AG04449 (cell line): ENCODE measurements at regions not wholly inside any gene's neighbourhood (a gene's known extent, or its start where the extent isn't known, plus 50 kb on each side); places are given as distances from the start of the nearest gene placed in this dataset.

ENCODE experiments used
- CTCF ChIA-PET: fragments of 350-600 bp; formaldehyde crosslinking; extraction: SDS; loops from one replicate; lab custom pipeline; 2021; ENCODE audit warnings: antibody characterized with exemption; lab: Yijun Ruan, JAX
- POLR2A ChIA-PET: fragments of 400-600, 350-600 bp; formaldehyde crosslinking; extraction: SDS; loops from one replicate; lab custom pipeline; 2020; ENCODE audit warnings: antibody characterized with exemption, inconsistent platforms; lab: Yijun Ruan, JAX
- DNase-seq: peaks from one replicate; pipeline ENCODE4 v3.0.0-alpha.2; 2010; ENCODE audit warnings: low read depth, low spot score
- H3K4me3 ChIP-seq: 2 replicates; pipeline ENCODE4 v1.5.1; 2011; ENCODE audit warnings: low read depth, mild to moderate bottlenecking, control low read depth, low read length
- CTCF ChIP-seq: IDR thresholded peaks from one replicate; pipeline ENCODE4 v1.5.1; 2011; ENCODE audit warnings: mild to moderate bottlenecking, moderate library complexity, low read length, control low read depth, inconsistent platforms; ENCODE audit not compliant: insufficient read depth; ENCODE audit errors: missing control alignments

- no peak overlapping the region for H3K4me3 ChIP-seq
- CTCF ChIA-PET, result no interaction called here
- POLR2A ChIA-PET, result no interaction called here
- no peak for DNase-seq
- TF ChIP-seq CTCF, result no peak
These were observed 244.0 kb downstream of the BUB3 start for GRCh38 chr10:123398180-123398591.

GRCh38 chr10:123398756-123399155, 244.6 kb downstream of the BUB3 start:
- no peak for DNase-seq
- ChIA-PET CTCF (no interaction called here), POLR2A (interaction anchor here (0.7 kb wide), 1 partner anchor 280 kb away, joined by 3 read pairs; no protein-coding TSS in a partner anchor)
- no peak for TF ChIP-seq CTCF
- no peak overlapping the region for H3K4me3 ChIP-seq

- DNase-seq, result no peak
- ChIA-PET CTCF (no interaction called here), POLR2A (interaction anchor here (0.7 kb wide), 1 partner anchor 281 kb away, joined by 3 read pairs; no protein-coding TSS in a partner anchor)
- no peak overlapping the region for H3K4me3 ChIP-seq
- TF ChIP-seq CTCF, result no peak
These were observed 245.2 kb downstream of the BUB3 start for GRCh38 chr10:123399276-123399839.

- POLR2A ChIA-PET, result no interaction called here
- CTCF ChIA-PET, result no interaction called here
- H3K4me3 ChIP-seq, result no peak overlapping the region
- no peak for TF ChIP-seq CTCF
- no peak for DNase-seq
These were observed 247.8 kb downstream of the BUB3 start for GRCh38 chr10:123402021-123402420.

- TF ChIP-seq CTCF, result no peak
- ChIA-PET POLR2A (no interaction called here), CTCF (no interaction called here)
- no peak for DNase-seq
- no peak overlapping the region for H3K4me3 ChIP-seq
These were observed 248.5 kb downstream of the BUB3 start for GRCh38 chr10:123402656-123403055.

GRCh38 chr10:123404357-123404756, 250.2 kb downstream of the BUB3 start:
- CTCF ChIA-PET, result no interaction called here
- no peak overlapping the region for H3K4me3 ChIP-seq
- POLR2A ChIA-PET, result no interaction called here
- no peak for TF ChIP-seq CTCF
- DNase-seq, result no peak
